CD4-positive, alpha-beta T cell treated with Interleukin-12 subunit alpha and Interleukin-12 subunit beta, for 1 hour (primary cell): ENCODE measurements at regions not wholly inside any gene's neighbourhood (a gene's known extent, or its start where the extent isn't known, plus 50 kb on each side); places are given as distances from the start of the nearest gene placed in this dataset.

Source experiments
- DNase-seq: peaks from one replicate; pipeline ENCODE4 v3.0.0-alpha.2; 2020

GRCh38 chr17:79340333-79341221, 266.0 kb downstream of the ENGASE start:
- DNase-seq: no peak

- DNase-seq: no peak
Measured at GRCh38 chr17:79339321-79339720, 264.7 kb downstream of the ENGASE start.

- no peak for DNase-seq
Measured at GRCh38 chr17:79338604-79339003, 264.0 kb downstream of the ENGASE start.

GRCh38 chr17:79338152-79338551, 263.5 kb downstream of the ENGASE start:
- no peak for DNase-seq

GRCh38 chr17:79337053-79337452, 262.4 kb downstream of the ENGASE start:
- DNase-seq: no peak

- DNase-seq: no peak
Measured at GRCh38 chr17:79335456-79335855, 260.8 kb downstream of the ENGASE start.

GRCh38 chr17:79332011-79332554, 257.5 kb downstream of the ENGASE start:
- DNase-seq: no peak

GRCh38 chr17:79331492-79331891, 256.9 kb downstream of the ENGASE start:
- no peak for DNase-seq

- DNase-seq: no peak
Measured at GRCh38 chr17:79330696-79331095, 256.1 kb downstream of the ENGASE start.

- DNase-seq: no peak
Measured at GRCh38 chr17:79330229-79330628, 255.6 kb downstream of the ENGASE start.

GRCh38 chr17:79326814-79327213, 252.2 kb downstream of the ENGASE start:
- DNase-seq: no peak

- DNase-seq: no peak
Measured at GRCh38 chr17:79325709-79326430, 251.2 kb downstream of the ENGASE start.

- no peak for DNase-seq
Measured at GRCh38 chr17:79324194-79324593, 249.6 kb downstream of the ENGASE start.

GRCh38 chr17:79323566-79323965, 248.9 kb downstream of the ENGASE start:
- no peak for DNase-seq

GRCh38 chr17:79322211-79323123, 247.8 kb downstream of the ENGASE start:
- no peak for DNase-seq

- DNase-seq: no peak
Measured at GRCh38 chr17:79320331-79320730, 245.7 kb downstream of the ENGASE start.

GRCh38 chr17:79317916-79318315, 243.3 kb downstream of the ENGASE start:
- no peak for DNase-seq

- DNase-seq: no peak
Measured at GRCh38 chr17:79316805-79317204, 242.2 kb downstream of the ENGASE start.

GRCh38 chr17:79315358-79316105, 240.9 kb downstream of the ENGASE start:
- no peak for DNase-seq

GRCh38 chr17:79314617-79315357, 240.2 kb downstream of the ENGASE start:
- DNase-seq: no peak

- DNase-seq: no peak
Measured at GRCh38 chr17:79311373-79311772, 236.7 kb downstream of the ENGASE start.
